Upper lobe of left lung (tissue), 6 donors: ENCODE measurements at regions not wholly inside any gene's neighbourhood (a gene's known extent, or its start where the extent isn't known, plus 50 kb on each side); places are given as distances from the start of the nearest gene placed in this dataset.

Experiments
- ATAC-seq, 2 donors: fragments of 200-7000 bp; cut with Tn5 transposase; one replicate each; pipeline ENCODE4 v1.9.1; 2022; ENCODE audit warnings: mild to moderate bottlenecking in 2 of 2, moderate library complexity in 2 of 2; ENCODE audit not compliant: low FRiP score in 2 of 2
- DNase-seq, 2 donors: peaks; one replicate each; pipeline ENCODE4 v3.0.0-alpha.2; 2019 to 2020
- H3K27ac ChIP-seq, 4 donors: fragments of 200-600 bp; sonication (generic); one replicate each; pipeline ENCODE4 v1.5.1; 2016 to 2019
- H3K27me3 ChIP-seq, 4 donors: fragments of 200-600 bp; sonication (generic); one replicate each; pipeline ENCODE4 v1.5.1; 2017 to 2019
- H3K36me3 ChIP-seq, 4 donors: fragments of 200-600 bp; sonication (generic); one replicate each; pipeline ENCODE4 v1.5.1; 2016 to 2019
- H3K4me1 ChIP-seq, 4 donors: fragments of 200-600 bp; sonication (generic); one replicate each; pipeline ENCODE4 v1.5.1; 2018 to 2019
- H3K4me3 ChIP-seq, 4 donors: fragments of 200-600 bp; sonication (generic); one replicate each; pipeline ENCODE4 v1.5.1; 2017 to 2019; ENCODE audit warnings: mild to moderate bottlenecking in 2 of 4, moderate library complexity in 1 of 4
- H3K9me3 ChIP-seq, 4 donors: fragments of 200-600 bp; sonication (generic); one replicate each; pipeline ENCODE4 v1.5.1; 2018 to 2019
- CTCF ChIP-seq, 6 experiments: fragments of 450-650 bp in 4 of 6; fragments of 200-600 bp in 2 of 6; sonication (generic) in 2 of 6; IDR thresholded peaks; one replicate each; pipeline ENCODE4 v1.5.1; 2016 to 2019; ENCODE audit warnings: antibody characterized with exemption in 6 of 6
- EP300 ChIP-seq, 4 donors: sonication (generic); formaldehyde crosslinking; IDR thresholded peaks; one replicate each; pipeline ENCODE4 v1.5.1; 2017; ENCODE audit warnings: antibody characterized with exemption in 4 of 4, control low read depth in 2 of 4
- POLR2A ChIP-seq, 4 donors: fragments of 450-650 bp; IDR thresholded peaks; one replicate each; pipeline ENCODE4 v1.5.1; 2016 to 2017; ENCODE audit warnings: antibody characterized with exemption in 4 of 4, mild to moderate bottlenecking in 2 of 4
- POLR2AphosphoS5 ChIP-seq, 2 donors: sonication (generic); formaldehyde crosslinking; IDR thresholded peaks; one replicate each; pipeline ENCODE4 v1.5.1; 2017; ENCODE audit warnings: antibody characterized with exemption in 2 of 2
- WGBS, 2 donors: methylation state at CpG; one replicate each; pipeline ENCODE4 v1.1.5; 2017 to 2018; 5-methylcytosine and 5-hydroxymethylcytosine counted together
- donor health status: DM: no; HTN: no; CAD: no; lungs with moderate emphysema.
- donor health status: DM: no; HTN: yes; CAD: no; lungs with severe emphysema.

GRCh38 chr6:140731741-140732140 is 1357.3 kb upstream of the CITED2 start:
- Histone ChIP-seq H3K36me3 (no peaks in the 10 kb centered on the region), H3K9me3 (no peaks in the 10 kb centered on the region), H3K4me1 (no peaks in the 10 kb centered on the region), H3K27ac (no peak overlapping the region), H3K27me3 (no peaks in the 10 kb centered on the region), H3K4me3 (no peak overlapping the region)
- DNase-seq: no peak
- no peak for ATAC-seq
- TF ChIP-seq CTCF (IDR thresholded peaks at IDR 0.05) (no peak), POLR2AphosphoS5 (IDR thresholded peaks at IDR 0.05) (no peak), EP300 (IDR thresholded peaks at IDR 0.05) (no peak), POLR2A (IDR thresholded peaks at IDR 0.05) (no peak)
- WGBS, 2 donors: 74% methylated on average over 3 of the region's 3 CpGs

GRCh38 chr6:140729521-140729920 is 1355.1 kb upstream of the CITED2 start:
- Histone ChIP-seq H3K4me3 (no peak overlapping the region), H3K4me1 (no peaks in the 10 kb centered on the region), H3K27me3 (no peaks in the 10 kb centered on the region), H3K36me3 (no peaks in the 10 kb centered on the region), H3K27ac (no peak overlapping the region), H3K9me3 (no peaks in the 10 kb centered on the region)
- ATAC-seq: no peak
- no peak for DNase-seq
- TF ChIP-seq CTCF (IDR thresholded peaks at IDR 0.05): no peak
- TF ChIP-seq EP300 (IDR thresholded peaks at IDR 0.05): no peak
- no peak for TF ChIP-seq POLR2AphosphoS5 (IDR thresholded peaks at IDR 0.05)
- TF ChIP-seq POLR2A (IDR thresholded peaks at IDR 0.05): no peak

- H3K4me1 ChIP-seq: no peaks in the 10 kb centered on the region
- TF ChIP-seq CTCF (IDR thresholded peaks at IDR 0.05) (no peak), POLR2A (IDR thresholded peaks at IDR 0.05) (no peak), EP300 (IDR thresholded peaks at IDR 0.05) (no peak), POLR2AphosphoS5 (IDR thresholded peaks at IDR 0.05) (no peak)
- H3K36me3 ChIP-seq: no peaks in the 10 kb centered on the region
- no peak overlapping the region for H3K4me3 ChIP-seq
- H3K27ac ChIP-seq: no peak overlapping the region
- no peaks in the 10 kb centered on the region for H3K9me3 ChIP-seq
- ATAC-seq (no peak), DNase-seq (no peak)
- H3K27me3 ChIP-seq: no peaks in the 10 kb centered on the region
These were observed 1343.6 kb upstream of the CITED2 start for GRCh38 chr6:140718021-140718420.

- Histone ChIP-seq H3K9me3 (no peaks in the 10 kb centered on the region), H3K27ac (no peak overlapping the region), H3K27me3 (no peaks in the 10 kb centered on the region), H3K4me3 (no peak overlapping the region), H3K36me3 (no peaks in the 10 kb centered on the region), H3K4me1 (no peaks in the 10 kb centered on the region)
- 63 to 69% methylated on average over 1 of the region's 1 CpG for WGBS, 2 donors
- TF ChIP-seq POLR2A (IDR thresholded peaks at IDR 0.05) (no peak), EP300 (IDR thresholded peaks at IDR 0.05) (no peak), POLR2AphosphoS5 (IDR thresholded peaks at IDR 0.05) (no peak), CTCF (IDR thresholded peaks at IDR 0.05) (no peak)
- DNase-seq (no peak), ATAC-seq (no peak)
These were observed 1339.0 kb upstream of the CITED2 start for GRCh38 chr6:140713495-140713894.

- no peaks in the 10 kb centered on the region for H3K9me3 ChIP-seq
- DNase-seq (no peak), ATAC-seq (no peak)
- H3K27ac ChIP-seq: no peak overlapping the region
- TF ChIP-seq POLR2AphosphoS5 (IDR thresholded peaks at IDR 0.05): no peak
- TF ChIP-seq POLR2A (IDR thresholded peaks at IDR 0.05): no peak
- TF ChIP-seq CTCF (IDR thresholded peaks at IDR 0.05): no peak
- no peak for TF ChIP-seq EP300 (IDR thresholded peaks at IDR 0.05)
- H3K36me3 ChIP-seq: no peaks in the 10 kb centered on the region
- H3K4me1 ChIP-seq: no peaks in the 10 kb centered on the region
- WGBS, 2 donors: 60 to 61% methylated on average over 3 of the region's 3 CpGs
- no peak overlapping the region for H3K4me3 ChIP-seq
- no peaks in the 10 kb centered on the region for H3K27me3 ChIP-seq
These were observed 1336.7 kb upstream of the CITED2 start for GRCh38 chr6:140711019-140711613.
